ENCODE measurements at regions not wholly inside any gene's neighbourhood (a gene's known extent, or its start where the extent isn't known, plus 50 kb on each side); places are given as distances from the start of the nearest gene placed in this dataset.

DNA sequence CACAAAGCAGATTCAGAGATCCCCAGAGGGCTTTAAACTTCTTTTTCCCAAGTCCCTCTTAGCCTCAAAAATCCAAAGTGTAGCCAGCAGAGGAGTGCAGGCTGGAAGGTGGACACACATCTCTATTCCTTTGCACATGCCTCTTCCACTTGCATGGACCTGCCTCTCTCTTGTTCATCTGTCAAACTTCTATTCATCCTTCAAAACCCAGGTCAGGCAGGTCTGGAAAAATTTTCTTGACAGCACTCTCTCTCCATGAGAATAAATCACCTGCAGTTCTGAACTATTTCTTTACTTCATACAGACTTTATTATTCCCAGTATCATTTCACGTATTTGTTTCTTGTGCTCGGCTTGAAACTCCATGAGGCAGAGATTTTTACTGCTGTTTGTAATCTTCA, 127.5 kb downstream of the SS18 start:
- TF ChIP-seq CTCF (IDR thresholded peaks at IDR 0.05) (no peak), POLR2A (IDR thresholded peaks at IDR 0.05) (no peak), POLR2AphosphoS5 (IDR thresholded peaks at IDR 0.05) (no peak)
